ENCODE measurements at regions not wholly inside any gene's neighbourhood (a gene's known extent, or its start where the extent isn't known, plus 50 kb on each side); places are given as distances from the start of the nearest gene placed in this dataset.
"Not testable (repeated sequence)": the region's sequence is repeated elsewhere in the genome, so short reads cannot be mapped to it uniquely, and the experiment has no call there.

- Mint-ChIP-seq H3K4me3 (ENCODE audit: unreplicated experiment) (no peak overlapping the region), H3K4me1 (ENCODE audit: unreplicated experiment) (no peaks in the 10 kb centered on the region), H3K9me3 (ENCODE audit: unreplicated experiment) (no peaks in the 10 kb centered on the region)
Observed at GRCh38 chrX:106263817-106264216, 95.7 kb downstream of the PWWP3B start.

GRCh38 chrX:106273947-106274587, 106.0 kb downstream of the PWWP3B start:
- not testable (repeated sequence) for DNase-seq (ENCODE audit: low spot score); H3K27me3 Mint-ChIP-seq (ENCODE audit: unreplicated experiment); H3K9me3 Mint-ChIP-seq (ENCODE audit: unreplicated experiment); H3K4me3 Mint-ChIP-seq (ENCODE audit: unreplicated experiment); H3K27ac Mint-ChIP-seq (ENCODE audit: unreplicated experiment); H3K36me3 Mint-ChIP-seq (ENCODE audit: low read depth, unreplicated experiment); H3K4me1 Mint-ChIP-seq (ENCODE audit: unreplicated experiment)

More at GRCh38 chrX:106263817-106264216, 95.7 kb downstream of the PWWP3B start:
- Mint-ChIP-seq H3K27me3 (ENCODE audit: unreplicated experiment) (no peaks in the 10 kb centered on the region), H3K27ac (ENCODE audit: unreplicated experiment) (no peak overlapping the region), H3K36me3 (ENCODE audit: low read depth, unreplicated experiment) (no peaks in the 10 kb centered on the region)
- DNase-seq (ENCODE audit: low spot score): no peak
- TF ChIP-seq CTCF (IDR thresholded peaks at IDR 0.05; ENCODE audit: unreplicated experiment): no peak

- not testable (repeated sequence) for H3K9me3 Mint-ChIP-seq (ENCODE audit: unreplicated experiment); H3K4me3 Mint-ChIP-seq (ENCODE audit: unreplicated experiment); DNase-seq (ENCODE audit: low spot score); H3K4me1 Mint-ChIP-seq (ENCODE audit: unreplicated experiment); H3K27me3 Mint-ChIP-seq (ENCODE audit: unreplicated experiment); H3K27ac Mint-ChIP-seq (ENCODE audit: unreplicated experiment); H3K36me3 Mint-ChIP-seq (ENCODE audit: low read depth, unreplicated experiment)
Observed at GRCh38 chrX:106275172-106275571, 107.1 kb downstream of the PWWP3B start.

GRCh38 chrX:106278951-106279350, 110.8 kb downstream of the PWWP3B start:
- Mint-ChIP-seq H3K27me3 (ENCODE audit: unreplicated experiment) (no peaks in the 10 kb centered on the region), H3K4me1 (ENCODE audit: unreplicated experiment) (no peaks in the 10 kb centered on the region), H3K4me3 (ENCODE audit: unreplicated experiment) (no peak overlapping the region), H3K36me3 (ENCODE audit: low read depth, unreplicated experiment) (no peaks in the 10 kb centered on the region), H3K27ac (ENCODE audit: unreplicated experiment) (no peak overlapping the region), H3K9me3 (ENCODE audit: unreplicated experiment) (peaks cover 5% of the 10 kb centered on the region)
- DNase-seq (ENCODE audit: low spot score): no peak
- TF ChIP-seq CTCF (IDR thresholded peaks at IDR 0.05; ENCODE audit: unreplicated experiment): no peak

- no peaks in the 10 kb centered on the region for H3K27me3 Mint-ChIP-seq (ENCODE audit: unreplicated experiment)
- H3K4me1 Mint-ChIP-seq (ENCODE audit: unreplicated experiment): no peaks in the 10 kb centered on the region
- no peak overlapping the region for H3K4me3 Mint-ChIP-seq (ENCODE audit: unreplicated experiment)
- peaks cover 5% of the 10 kb centered on the region for H3K9me3 Mint-ChIP-seq (ENCODE audit: unreplicated experiment)
- no peak overlapping the region for H3K27ac Mint-ChIP-seq (ENCODE audit: unreplicated experiment)
- TF ChIP-seq CTCF (IDR thresholded peaks at IDR 0.05; ENCODE audit: unreplicated experiment): no peak
- no peak for DNase-seq (ENCODE audit: low spot score)
- H3K36me3 Mint-ChIP-seq (ENCODE audit: low read depth, unreplicated experiment): no peaks in the 10 kb centered on the region
Observed at GRCh38 chrX:106281383-106281782, 113.3 kb downstream of the PWWP3B start.

- no peak for TF ChIP-seq CTCF (IDR thresholded peaks at IDR 0.05; ENCODE audit: unreplicated experiment)
- Mint-ChIP-seq H3K4me1 (ENCODE audit: unreplicated experiment) (no peaks in the 10 kb centered on the region), H3K36me3 (ENCODE audit: low read depth, unreplicated experiment) (no peaks in the 10 kb centered on the region), H3K27ac (ENCODE audit: unreplicated experiment) (no peak overlapping the region), H3K4me3 (ENCODE audit: unreplicated experiment) (no peak overlapping the region), H3K27me3 (ENCODE audit: unreplicated experiment) (no peaks in the 10 kb centered on the region), H3K9me3 (ENCODE audit: unreplicated experiment) (peaks cover 5% of the 10 kb centered on the region)
- no peak for DNase-seq (ENCODE audit: low spot score)
Observed at GRCh38 chrX:106283841-106284240, 115.7 kb downstream of the PWWP3B start.

Data from endothelial cell (in vitro differentiated cells).